Adrenal gland (tissue), 5 donors: ENCODE measurements at regions not wholly inside any gene's neighbourhood (a gene's known extent, or its start where the extent isn't known, plus 50 kb on each side); places are given as distances from the start of the nearest gene placed in this dataset.

Experiments
- CTCF ChIP-seq, 6 experiments: fragments of 450-650 bp in 4 of 6; fragments of 200-600 bp in 2 of 6; sonication (generic) in 1 of 6; IDR thresholded peaks; 1 replicate in 5 of 6; 2 replicates in 1 of 6; pipeline versions ENCODE4 v1.5.1 to v1.8.0; 2016 to 2021; ENCODE audit warnings: antibody characterized with exemption in 6 of 6, mild to moderate bottlenecking in 2 of 6, moderate library complexity in 1 of 6
- POLR2A ChIP-seq, 2 donors: fragments of 450-650 bp; IDR thresholded peaks; one replicate each; pipeline ENCODE4 v1.6.1; 2017; ENCODE audit warnings: antibody characterized with exemption in 2 of 2, mild to moderate bottlenecking in 2 of 2, moderate library complexity in 1 of 2
- donor health status: DM: no; HTN: no; CAD: no.

GRCh38 chr2:106037262-106037661 is 156.8 kb downstream of the UXS1 start:
- no peak for TF ChIP-seq CTCF (IDR thresholded peaks at IDR 0.05)
- no peak for TF ChIP-seq POLR2A (IDR thresholded peaks at IDR 0.05)
